Esophagus squamous epithelium (tissue), 5 donors: ENCODE measurements at regions not wholly inside any gene's neighbourhood (a gene's known extent, or its start where the extent isn't known, plus 50 kb on each side); places are given as distances from the start of the nearest gene placed in this dataset.

ENCODE experiments used
- DNase-seq: peaks from one replicate; lab custom pipeline; 2025; lab: John Stamatoyannopoulos, UW
- H3K27ac ChIP-seq, 4 donors: fragments of 200-600 bp; sonication (generic); one replicate each; pipeline ENCODE4 v1.5.1; 2016 to 2019; ENCODE audit warnings: mild to moderate bottlenecking in 1 of 4
- H3K27me3 ChIP-seq, 4 donors: fragments of 200-600 bp; sonication (generic); 1 replicate in 3 of 4; 2 replicates in 1 of 4; pipeline versions ENCODE4 v1.5.1 to v1.6.0; 2017 to 2021; ENCODE audit warnings: antibody characterized with exemption in 1 of 4
- H3K36me3 ChIP-seq, 3 donors: fragments of 200-600 bp; sonication (generic); one replicate each; pipeline ENCODE4 v1.5.1; 2016 to 2019
- H3K4me1 ChIP-seq, 3 donors: fragments of 200-600 bp; sonication (generic); one replicate each; pipeline ENCODE4 v1.5.1; 2017 to 2019
- H3K4me3 ChIP-seq, 4 donors: fragments of 200-600 bp; sonication (generic); 1 replicate in 3 of 4; 2 replicates in 1 of 4; pipeline ENCODE4 v1.5.1; 2016 to 2019; ENCODE audit warnings: mild to moderate bottlenecking in 2 of 4, moderate library complexity in 1 of 4
- H3K9me3 ChIP-seq, 3 donors: fragments of 200-600 bp; sonication (generic); one replicate each; pipeline ENCODE4 v1.5.1; 2016 to 2019
- CTCF ChIP-seq, 6 experiments: fragments of 450-650 bp in 4 of 6; fragments of 200-600 bp in 2 of 6; sonication (generic) in 2 of 6; IDR thresholded peaks; one replicate each; pipeline ENCODE4 v1.5.1; 2016 to 2019; ENCODE audit warnings: antibody characterized with exemption in 6 of 6, mild to moderate bottlenecking in 4 of 6, moderate library complexity in 4 of 6
- POLR2A ChIP-seq, 4 donors: fragments of 450-650 bp; IDR thresholded peaks; one replicate each; pipeline ENCODE4 v1.6.1; 2017; ENCODE audit warnings: antibody characterized with exemption in 4 of 4, mild to moderate bottlenecking in 4 of 4, moderate library complexity in 3 of 4
- WGBS, 2 donors: methylation state at CpG; one replicate each; pipeline ENCODE4 v1.1.5; 2018; 5-methylcytosine and 5-hydroxymethylcytosine counted together
- intact Hi-C: fragments of 100-400 bp; cut with DNase I; formaldehyde crosslinking; loops from one replicate; pipeline ENCODE4 v1.15.0; 2022
- donor health status: DM: yes; HTN: yes; CAD: no.

DNA sequence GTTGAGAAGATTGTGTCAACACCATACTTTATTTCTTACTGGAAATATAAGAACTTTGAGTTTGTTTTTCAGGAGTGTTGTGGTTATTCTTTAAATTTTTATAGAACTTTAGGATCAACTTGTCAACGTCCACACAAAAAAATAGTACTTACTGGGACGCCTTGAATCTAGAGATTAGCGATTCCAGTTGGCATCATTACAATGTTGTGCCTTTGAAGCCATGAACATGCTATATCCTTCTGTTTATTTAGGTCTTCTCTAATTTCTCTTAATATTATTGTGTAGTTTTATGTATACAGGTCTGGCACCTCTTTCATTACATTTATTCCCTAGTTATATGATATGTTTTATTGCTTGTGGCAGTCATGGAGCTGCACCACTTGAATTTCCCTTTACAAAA is 320.8 kb upstream of the CCDC196 start:
- Histone ChIP-seq H3K27ac (no peak overlapping the region), H3K27me3 (no peaks in the 10 kb centered on the region), H3K36me3 (no peaks in the 10 kb centered on the region), H3K4me3 (no peak overlapping the region), H3K9me3 (no peaks in the 10 kb centered on the region), H3K4me1 (no peaks in the 10 kb centered on the region)
- DNase-seq, result no peak
- no peak for TF ChIP-seq POLR2A (IDR thresholded peaks at IDR 0.05)
- no peak for TF ChIP-seq CTCF (IDR thresholded peaks at IDR 0.05)
- 41 to 46% methylated on average over 3 of the region's 3 CpGs for WGBS, 2 donors
- intact Hi-C loops, result no loop called here

GRCh38 chr14:66174453-66174891 is 311.7 kb upstream of the CCDC196 start:
- intact Hi-C loops, result no loop called here
- Histone ChIP-seq H3K27me3 (no peaks in the 10 kb centered on the region), H3K9me3 (peaks cover 0 to 5% (median 0%) of the 10 kb centered on the region in 3 donors), H3K4me3 (no peak overlapping the region), H3K36me3 (no peaks in the 10 kb centered on the region), H3K27ac (no peak overlapping the region), H3K4me1 (no peaks in the 10 kb centered on the region)
- no peak for DNase-seq
- TF ChIP-seq POLR2A (IDR thresholded peaks at IDR 0.05), result no peak
- no peak for TF ChIP-seq CTCF (IDR thresholded peaks at IDR 0.05)
- WGBS, 2 donors, result 58 to 73% methylated on average over 1 of the region's 1 CpG

GRCh38 chr14:66177935-66178334 is 308.2 kb upstream of the CCDC196 start:
- intact Hi-C loops, result no loop called here
- no peaks in the 10 kb centered on the region for H3K4me1 ChIP-seq
- TF ChIP-seq CTCF (IDR thresholded peaks at IDR 0.05) (no peak), POLR2A (IDR thresholded peaks at IDR 0.05) (no peak)
- WGBS, 2 donors, result 71 to 86% methylated on average over 1 of the region's 1 CpG
- H3K27ac ChIP-seq, result no peak overlapping the region
- H3K4me3 ChIP-seq, result no peak overlapping the region
- H3K9me3 ChIP-seq, result peaks cover 0 to 5% (median 0%) of the 10 kb centered on the region in 3 donors
- H3K27me3 ChIP-seq, result no peaks in the 10 kb centered on the region
- no peak for DNase-seq
- no peaks in the 10 kb centered on the region for H3K36me3 ChIP-seq

DNA sequence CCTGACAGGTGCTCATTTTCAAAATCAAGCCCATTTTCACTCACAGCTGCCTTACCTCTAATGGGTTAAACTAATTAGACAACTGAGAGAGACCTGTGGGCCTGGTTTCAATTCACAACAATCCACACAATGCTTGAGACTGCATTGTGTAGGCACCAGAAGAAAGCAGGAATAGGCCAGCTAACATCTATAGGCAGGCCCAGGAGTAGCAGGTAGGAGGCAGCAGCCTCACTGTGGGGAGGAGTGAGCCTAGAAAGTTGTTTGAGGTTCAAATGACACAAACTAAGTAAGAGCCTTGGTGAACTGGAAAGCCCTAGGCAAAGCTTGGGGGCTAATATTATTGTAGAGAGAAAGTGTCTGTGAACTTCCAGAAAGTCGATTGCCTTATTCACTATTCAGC is 289.5 kb upstream of the CCDC196 start:
- WGBS, 2 donors, result 38 to 64% methylated on average over 1 of the region's 1 CpG

DNA sequence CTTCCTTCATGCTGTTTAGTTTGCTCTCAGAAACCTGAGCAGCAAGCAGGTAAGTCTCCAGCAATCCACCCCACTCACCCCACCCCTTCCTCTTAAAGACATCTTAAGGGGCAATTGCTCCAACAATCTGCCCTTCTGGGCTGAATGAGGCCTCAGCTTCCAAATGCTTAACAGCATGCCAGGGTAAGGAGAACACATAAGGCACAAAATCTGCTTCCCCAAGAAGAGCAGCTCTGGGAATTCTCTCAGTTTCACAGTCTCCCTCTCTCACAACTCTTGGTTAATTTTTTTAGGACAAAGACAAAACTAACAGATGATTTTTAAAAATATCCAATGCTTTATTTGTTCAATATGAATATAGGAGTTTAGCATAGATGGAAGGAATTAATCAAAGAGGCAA is 288.9 kb upstream of the CCDC196 start:
- H3K9me3 ChIP-seq, result peaks cover 0 to 4% (median 0%) of the 10 kb centered on the region in 3 donors
- no peaks in the 10 kb centered on the region for H3K36me3 ChIP-seq
- H3K27me3 ChIP-seq, result no peaks in the 10 kb centered on the region
- H3K4me1 ChIP-seq, result no peaks in the 10 kb centered on the region
- intact Hi-C loops, result no loop called here
- no peak for DNase-seq
- TF ChIP-seq CTCF (IDR thresholded peaks at IDR 0.05) (no peak), POLR2A (IDR thresholded peaks at IDR 0.05) (no peak)
- no peak overlapping the region for H3K4me3 ChIP-seq
- H3K27ac ChIP-seq, result no peak overlapping the region

More for the DNA sequence above, 289.5 kb upstream of the CCDC196 start:
- no peak for TF ChIP-seq CTCF (IDR thresholded peaks at IDR 0.05)
- Histone ChIP-seq H3K4me3 (no peak overlapping the region), H3K9me3 (peaks cover 0 to 4% (median 0%) of the 10 kb centered on the region in 3 donors), H3K4me1 (no peaks in the 10 kb centered on the region), H3K27ac (no peak overlapping the region), H3K36me3 (no peaks in the 10 kb centered on the region), H3K27me3 (no peaks in the 10 kb centered on the region)
- intact Hi-C loops, result no loop called here
- no peak for DNase-seq
